OCI-LY1 (cell line): ENCODE measurements at regions not wholly inside any gene's neighbourhood (a gene's known extent, or its start where the extent isn't known, plus 50 kb on each side); places are given as distances from the start of the nearest gene placed in this dataset.

Experiments used
- EZH2 ChIP-seq: fragments of 200-600 bp; sonication (generic), shearing (Covaris generic); IDR thresholded peaks from 2 replicates; pipeline ENCODE4 v1.8.0; 2017; ENCODE audit warnings: borderline replicate concordance, mixed run types, mild to moderate bottlenecking, antibody characterized with exemption, low read length, moderate library complexity, mixed read lengths
- TF ChIP-seq, protein P1 (sequence below): fragments of 200-600 bp; sonication (generic), shearing (Covaris generic); IDR thresholded peaks from 2 replicates; pipeline ENCODE4 v1.5.1; 2017; ENCODE audit warnings: mild to moderate bottlenecking, antibody characterized with exemption, low read length, moderate library complexity, mixed read lengths

DNA sequence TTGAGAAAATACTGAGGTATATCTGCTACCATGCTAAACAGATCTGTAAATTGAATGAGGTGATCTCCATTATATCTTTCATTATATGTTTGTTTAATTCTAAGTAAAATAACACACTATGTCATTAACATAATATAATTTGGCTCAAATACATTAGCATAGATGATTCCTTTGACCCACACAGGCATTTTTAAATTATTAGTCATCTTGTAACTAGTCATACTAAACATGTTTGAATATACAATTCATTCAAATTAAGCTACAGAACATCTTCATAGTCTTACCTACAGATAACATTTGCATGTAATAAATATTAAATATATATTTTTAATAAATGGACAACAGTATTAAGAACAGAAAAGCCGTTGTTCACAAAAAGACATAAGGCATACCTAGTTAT, 52.7 kb upstream of the KYNU start:
- TF ChIP-seq, protein P1, sequence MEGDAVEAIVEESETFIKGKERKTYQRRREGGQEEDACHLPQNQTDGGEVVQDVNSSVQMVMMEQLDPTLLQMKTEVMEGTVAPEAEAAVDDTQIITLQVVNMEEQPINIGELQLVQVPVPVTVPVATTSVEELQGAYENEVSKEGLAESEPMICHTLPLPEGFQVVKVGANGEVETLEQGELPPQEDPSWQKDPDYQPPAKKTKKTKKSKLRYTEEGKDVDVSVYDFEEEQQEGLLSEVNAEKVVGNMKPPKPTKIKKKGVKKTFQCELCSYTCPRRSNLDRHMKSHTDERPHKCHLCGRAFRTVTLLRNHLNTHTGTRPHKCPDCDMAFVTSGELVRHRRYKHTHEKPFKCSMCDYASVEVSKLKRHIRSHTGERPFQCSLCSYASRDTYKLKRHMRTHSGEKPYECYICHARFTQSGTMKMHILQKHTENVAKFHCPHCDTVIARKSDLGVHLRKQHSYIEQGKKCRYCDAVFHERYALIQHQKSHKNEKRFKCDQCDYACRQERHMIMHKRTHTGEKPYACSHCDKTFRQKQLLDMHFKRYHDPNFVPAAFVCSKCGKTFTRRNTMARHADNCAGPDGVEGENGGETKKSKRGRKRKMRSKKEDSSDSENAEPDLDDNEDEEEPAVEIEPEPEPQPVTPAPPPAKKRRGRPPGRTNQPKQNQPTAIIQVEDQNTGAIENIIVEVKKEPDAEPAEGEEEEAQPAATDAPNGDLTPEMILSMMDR = no peak
- TF ChIP-seq EZH2 = no peak
